SU-DHL-6 (cell line): ENCODE measurements at regions not wholly inside any gene's neighbourhood (a gene's known extent, or its start where the extent isn't known, plus 50 kb on each side); places are given as distances from the start of the nearest gene placed in this dataset.

Experiments
- CTCF ChIP-seq: fragments of 200-600 bp; sonication (generic); IDR thresholded peaks from one replicate; pipeline ENCODE4 v1.5.1; 2017; ENCODE audit warnings: antibody characterized with exemption, mild to moderate bottlenecking, low read length, moderate library complexity; ENCODE audit not compliant: insufficient read depth, poor library complexity, severe bottlenecking
- EZH2phosphoT487 ChIP-seq: fragments of 200-600 bp; sonication (generic), shearing (Covaris generic); conservative IDR thresholded peaks from 2 replicates; pipeline ENCODE4 v1.6.1; 2018; ENCODE audit warnings: mild to moderate bottlenecking, antibody characterized with exemption, low read length, moderate library complexity, mixed read lengths

GRCh38 chr3:101043687-101044078 lies 50.5 kb upstream of the ABI3BP start:
- no peak for TF ChIP-seq CTCF
- TF ChIP-seq EZH2phosphoT487 = no peak
